Right lobe of liver (tissue), 6 donors: ENCODE measurements at regions not wholly inside any gene's neighbourhood (a gene's known extent, or its start where the extent isn't known, plus 50 kb on each side); places are given as distances from the start of the nearest gene placed in this dataset.
"Not testable (repeated sequence)": the region's sequence is repeated elsewhere in the genome, so short reads cannot be mapped to it uniquely, and the experiment has no call there.

Experiments used
- ATAC-seq, 4 donors: fragments of 200-7000 bp; cut with Tn5 transposase; one replicate each; pipeline ENCODE4 v1.9.1; 2020; ENCODE audit warnings: mild to moderate bottlenecking in 4 of 4, moderate library complexity in 4 of 4
- DNase-seq, 3 donors: peaks; one replicate each; pipeline ENCODE4 v3.0.0-alpha.2; 2020
- H3K27ac ChIP-seq, 3 donors: fragments of 200-600 bp; one replicate each; pipeline ENCODE4 v1.8.0; 2022
- H3K27me3 ChIP-seq, 2 donors: fragments of 200-600 bp; one replicate each; pipeline ENCODE4 v1.8.0; 2022
- H3K36me3 ChIP-seq, 4 donors: fragments of 200-600 bp; sonication (generic) in 1 of 4; one replicate each; pipeline versions ENCODE4 v1.5.1 to v1.8.0; 2017 to 2022; ENCODE audit warnings: control low read depth in 1 of 4
- H3K4me1 ChIP-seq, 4 donors: fragments of 200-600 bp; sonication (generic) in 1 of 4; one replicate each; pipeline versions ENCODE4 v1.5.1 to v1.8.0; 2017 to 2022; ENCODE audit warnings: control low read depth in 1 of 4
- H3K4me3 ChIP-seq, 3 donors: fragments of 200-600 bp; one replicate each; pipeline ENCODE4 v1.8.0; 2022
- H3K9me3 ChIP-seq, 4 donors: fragments of 200-600 bp; sonication (generic) in 1 of 4; one replicate each; pipeline versions ENCODE4 v1.5.1 to v1.8.0; 2017 to 2022; ENCODE audit warnings: control low read depth in 1 of 4
- CTCF ChIP-seq, 4 donors: fragments of 200-600 bp in 3 of 4; fragments of 450-650 bp in 1 of 4; IDR thresholded peaks; one replicate each; pipeline versions ENCODE4 v1.5.1 to v1.8.0; 2016 to 2022; ENCODE audit warnings: antibody characterized with exemption in 4 of 4, mild to moderate bottlenecking in 2 of 4
- POLR2A ChIP-seq: fragments of 450-650 bp; IDR thresholded peaks from one replicate; pipeline ENCODE4 v1.6.1; 2017; ENCODE audit warnings: antibody characterized with exemption, mild to moderate bottlenecking
- WGBS: methylation state at CpG from one replicate; pipeline ENCODE4 v1.1.6; 2018; ENCODE audit warnings: low coverage, low lambda C conversion rate; ENCODE audit not compliant: insufficient coverage; ENCODE audit errors: missing lambda C conversion rate; 5-methylcytosine and 5-hydroxymethylcytosine counted together
- intact Hi-C, 2 donors: fragments of 100-400 bp; cut with DNase I; formaldehyde crosslinking; loops; one replicate each; pipeline versions ENCODE4 v1.11.2 to v1.14.1; 2022
- donor health status: DM: no; HTN: yes; CAD: no.
- donor health status: DM: no; HTN: no; CAD: no.
- donor health status: DM: no; HTN: no; CAD: no.
- donor health status: DM: no; HTN: yes; CAD: no.
- donor health status: DM: no; HTN: yes; CAD: no.

GRCh38 chr9:63781817-63782439 lies 1503.1 kb downstream of the FOXD4L5 start:
- WGBS = no CpG with 5 or more reads among the region's 33 CpGs
- H3K4me1 ChIP-seq, H3K36me3 ChIP-seq, H3K27ac ChIP-seq, intact Hi-C loops, H3K4me3 ChIP-seq, DNase-seq, H3K9me3 ChIP-seq, H3K27me3 ChIP-seq: not testable (repeated sequence)
- peak in 1 of 4 donors; percentile 21 for ATAC-seq

- intact Hi-C loops, DNase-seq: not testable (repeated sequence)
These were observed 1503.6 kb downstream of the FOXD4L5 start for GRCh38 chr9:63781390-63781789.

GRCh38 chr9:63776220-63776619 lies 1508.8 kb downstream of the FOXD4L5 start:
- H3K9me3 ChIP-seq, H3K27me3 ChIP-seq, H3K27ac ChIP-seq, intact Hi-C loops, H3K36me3 ChIP-seq, H3K4me1 ChIP-seq, H3K4me3 ChIP-seq, DNase-seq: not testable (repeated sequence)
- peak in 2 of 4 donors; percentile 32 to 43 for ATAC-seq
- 64% methylated on average over 1 of the region's 7 CpGs for WGBS

More at GRCh38 chr9:63781390-63781789, 1503.6 kb downstream of the FOXD4L5 start:
- H3K27me3 ChIP-seq, H3K36me3 ChIP-seq, H3K4me1 ChIP-seq, H3K27ac ChIP-seq, H3K4me3 ChIP-seq, H3K9me3 ChIP-seq: not testable (repeated sequence)
- 26% methylated on average over 9 of the region's 35 CpGs for WGBS
- peak in 2 of 4 donors; percentile 61 to 64 for ATAC-seq

- H3K27ac ChIP-seq, H3K4me1 ChIP-seq, H3K9me3 ChIP-seq, H3K27me3 ChIP-seq, intact Hi-C loops, DNase-seq, H3K36me3 ChIP-seq, H3K4me3 ChIP-seq: not testable (repeated sequence)
- peak in 1 of 4 donors; percentile 37 for ATAC-seq
- 71% methylated on average over 6 of the region's 14 CpGs for WGBS
These were observed 1510.0 kb downstream of the FOXD4L5 start for GRCh38 chr9:63775092-63775426.

- H3K27me3 ChIP-seq, H3K4me1 ChIP-seq, intact Hi-C loops, H3K9me3 ChIP-seq, H3K27ac ChIP-seq, H3K4me3 ChIP-seq, DNase-seq, H3K36me3 ChIP-seq: not testable (repeated sequence)
- no CpG with 5 or more reads among the region's 15 CpGs for WGBS
- peak in 1 of 4 donors; percentile 55 for ATAC-seq
These were observed 1510.5 kb downstream of the FOXD4L5 start for GRCh38 chr9:63774369-63775091.

- ATAC-seq, H3K27me3 ChIP-seq, H3K4me1 ChIP-seq, DNase-seq, H3K27ac ChIP-seq, H3K4me3 ChIP-seq, intact Hi-C loops, H3K36me3 ChIP-seq, H3K9me3 ChIP-seq: not testable (repeated sequence)
- 63% methylated on average over 8 of the region's 13 CpGs for WGBS
These were observed 1522.8 kb downstream of the FOXD4L5 start for GRCh38 chr9:63762230-63762629.

GRCh38 chr9:63729021-63729420 lies 1556.0 kb downstream of the FOXD4L5 start:
- H3K27ac ChIP-seq, intact Hi-C loops, H3K4me1 ChIP-seq, ATAC-seq, H3K9me3 ChIP-seq, H3K36me3 ChIP-seq, H3K4me3 ChIP-seq, H3K27me3 ChIP-seq, DNase-seq: not testable (repeated sequence)
- WGBS = no CpG with 5 or more reads among the region's 4 CpGs

- no peak for ATAC-seq
These were observed 1556.7 kb downstream of the FOXD4L5 start for GRCh38 chr9:63728287-63728686.

GRCh38 chr9:63708285-63708684 lies 1576.7 kb downstream of the FOXD4L5 start:
- ATAC-seq, H3K4me3 ChIP-seq, H3K27me3 ChIP-seq, H3K27ac ChIP-seq, H3K4me1 ChIP-seq, H3K9me3 ChIP-seq, H3K36me3 ChIP-seq, intact Hi-C loops, DNase-seq: not testable (repeated sequence)
- WGBS = 62% methylated on average over 11 of the region's 21 CpGs

More at GRCh38 chr9:63728287-63728686, 1556.7 kb downstream of the FOXD4L5 start:
- H3K27me3 ChIP-seq = no peaks in the 10 kb centered on the region
- no peak for DNase-seq
- intact Hi-C loops = no loop called here
- H3K27ac ChIP-seq = no peak overlapping the region
- no peak overlapping the region for H3K4me3 ChIP-seq
- H3K4me1 ChIP-seq = no peaks in the 10 kb centered on the region
- WGBS = no CpG with 5 or more reads among the region's 3 CpGs
- TF ChIP-seq CTCF (IDR thresholded peaks at IDR 0.05) = no peak
- no peak for TF ChIP-seq POLR2A
- H3K9me3 ChIP-seq = no peaks in the 10 kb centered on the region
- no peaks in the 10 kb centered on the region for H3K36me3 ChIP-seq

GRCh38 chr9:63704456-63704855 lies 1580.6 kb downstream of the FOXD4L5 start:
- DNase-seq, ATAC-seq, H3K4me3 ChIP-seq, H3K4me1 ChIP-seq, H3K27ac ChIP-seq, H3K27me3 ChIP-seq, H3K9me3 ChIP-seq, intact Hi-C loops, H3K36me3 ChIP-seq: not testable (repeated sequence)
- 72% methylated on average over 11 of the region's 25 CpGs for WGBS

GRCh38 chr9:63703670-63704069 lies 1581.3 kb downstream of the FOXD4L5 start:
- H3K9me3 ChIP-seq, H3K27ac ChIP-seq, H3K27me3 ChIP-seq, H3K4me1 ChIP-seq, H3K36me3 ChIP-seq, DNase-seq, H3K4me3 ChIP-seq, intact Hi-C loops, ATAC-seq: not testable (repeated sequence)
- WGBS = 77% methylated on average over 6 of the region's 38 CpGs
